ENCODE measurements at regions not wholly inside any gene's neighbourhood (a gene's known extent, or its start where the extent isn't known, plus 50 kb on each side); places are given as distances from the start of the nearest gene placed in this dataset.

GRCh38 chr14:44370727-44371126 lies 136.4 kb downstream of the FSCB start:
- TF ChIP-seq CTCF (IDR thresholded peaks at IDR 0.05) (no peak), POLR2A (IDR thresholded peaks at IDR 0.05) (no peak)

Data from lower leg skin (tissue), 3 donors.